Activated T-cell treated with anti-CD3 and anti-CD28 coated beads for 24 hours (primary cell): ENCODE measurements at regions not wholly inside any gene's neighbourhood (a gene's known extent, or its start where the extent isn't known, plus 50 kb on each side); places are given as distances from the start of the nearest gene placed in this dataset.
A peak's percentile ranks its signal among the peaks of the same experiment; 100 is the strongest.

Source experiments
- DNase-seq: peaks from one replicate; pipeline ENCODE4 v3.0.0-alpha.2; 2020; ENCODE audit warnings: low read depth

GRCh38 chr2:196439760-196440159 lies 199.8 kb upstream of the CCDC150 start:
- no peak for DNase-seq

GRCh38 chr2:196440413-196440812 lies 199.1 kb upstream of the CCDC150 start:
- no peak for DNase-seq

- DNase-seq, result no peak
Measured at GRCh38 chr2:196441527-196441926, 198.0 kb upstream of the CCDC150 start.

GRCh38 chr2:196442211-196442610 lies 197.3 kb upstream of the CCDC150 start:
- no peak for DNase-seq

- DNase-seq, result no peak
Measured at GRCh38 chr2:196444442-196444841, 195.1 kb upstream of the CCDC150 start.

GRCh38 chr2:196445991-196446390 lies 193.5 kb upstream of the CCDC150 start:
- DNase-seq, result no peak

- no peak for DNase-seq
Measured at GRCh38 chr2:196448407-196449079, 191.0 kb upstream of the CCDC150 start.

GRCh38 chr2:196449083-196449482 lies 190.4 kb upstream of the CCDC150 start:
- no peak for DNase-seq

- no peak for DNase-seq
Measured at GRCh38 chr2:196452758-196453157, 186.8 kb upstream of the CCDC150 start.

GRCh38 chr2:196453613-196454047 lies 185.9 kb upstream of the CCDC150 start:
- DNase-seq, result peak; percentile 21

- no peak for DNase-seq
Measured at GRCh38 chr2:196454492-196454891, 185.0 kb upstream of the CCDC150 start.

- DNase-seq, result no peak
Measured at GRCh38 chr2:196459539-196459938, 180.0 kb upstream of the CCDC150 start.

- DNase-seq, result no peak
Measured at GRCh38 chr2:196463706-196464105, 175.8 kb upstream of the CCDC150 start.

- DNase-seq, result no peak
Measured at GRCh38 chr2:196464311-196464710, 175.2 kb upstream of the CCDC150 start.

GRCh38 chr2:196466581-196466980 lies 172.9 kb upstream of the CCDC150 start:
- DNase-seq, result no peak

GRCh38 chr2:196468394-196468793 lies 171.1 kb upstream of the CCDC150 start:
- no peak for DNase-seq

GRCh38 chr2:196473617-196474016 lies 165.9 kb upstream of the CCDC150 start:
- DNase-seq, result no peak

- DNase-seq, result no peak
Measured at GRCh38 chr2:196475611-196476010, 163.9 kb upstream of the CCDC150 start.

GRCh38 chr2:196478588-196478987 lies 160.9 kb upstream of the CCDC150 start:
- DNase-seq, result no peak

GRCh38 chr2:196479350-196479749 lies 160.2 kb upstream of the CCDC150 start:
- DNase-seq, result no peak

- no peak for DNase-seq
Measured at GRCh38 chr2:196480653-196481323, 158.7 kb upstream of the CCDC150 start.

- no peak for DNase-seq
Measured at GRCh38 chr2:196481324-196481697, 158.2 kb upstream of the CCDC150 start.

GRCh38 chr2:196482119-196483065 lies 157.1 kb upstream of the CCDC150 start:
- no peak for DNase-seq
